MM.1S (cell line): ENCODE measurements at regions not wholly inside any gene's neighbourhood (a gene's known extent, or its start where the extent isn't known, plus 50 kb on each side); places are given as distances from the start of the nearest gene placed in this dataset.

ENCODE experiments used
- EZH2phosphoT487 ChIP-seq: fragments of 300-600 bp; sonication (generic); IDR thresholded peaks from 2 replicates; pipeline ENCODE4 v1.6.1; 2018; ENCODE audit warnings: antibody characterized with exemption, low read length
- TF ChIP-seq, protein P1 (sequence below): fragments of 300-600 bp; sonication (generic); IDR thresholded peaks from 2 replicates; pipeline ENCODE4 v1.5.1; 2016; ENCODE audit warnings: antibody characterized with exemption, low read length, mixed read lengths

DNA sequence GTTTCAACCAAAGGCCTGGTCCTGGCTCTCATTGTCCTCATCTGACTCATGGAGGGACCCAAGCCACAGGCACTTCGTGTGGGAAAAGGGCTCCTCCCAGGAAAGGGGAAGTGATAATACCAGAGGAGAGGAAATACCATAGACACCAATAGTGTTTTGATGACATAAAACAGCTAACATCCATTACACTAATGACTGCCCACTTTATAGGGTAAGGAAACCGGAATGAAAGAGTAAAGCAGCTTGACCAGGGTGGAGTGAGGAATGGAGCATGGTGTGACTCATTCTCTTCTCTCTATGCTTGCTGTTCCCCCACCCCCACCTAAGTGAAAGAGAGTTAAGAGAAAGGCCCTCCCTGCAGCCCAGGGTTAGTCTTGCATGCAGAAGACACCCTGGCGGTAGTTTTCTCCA lies 67.4 kb upstream of the HRH2 start:
- TF ChIP-seq, protein P1, sequence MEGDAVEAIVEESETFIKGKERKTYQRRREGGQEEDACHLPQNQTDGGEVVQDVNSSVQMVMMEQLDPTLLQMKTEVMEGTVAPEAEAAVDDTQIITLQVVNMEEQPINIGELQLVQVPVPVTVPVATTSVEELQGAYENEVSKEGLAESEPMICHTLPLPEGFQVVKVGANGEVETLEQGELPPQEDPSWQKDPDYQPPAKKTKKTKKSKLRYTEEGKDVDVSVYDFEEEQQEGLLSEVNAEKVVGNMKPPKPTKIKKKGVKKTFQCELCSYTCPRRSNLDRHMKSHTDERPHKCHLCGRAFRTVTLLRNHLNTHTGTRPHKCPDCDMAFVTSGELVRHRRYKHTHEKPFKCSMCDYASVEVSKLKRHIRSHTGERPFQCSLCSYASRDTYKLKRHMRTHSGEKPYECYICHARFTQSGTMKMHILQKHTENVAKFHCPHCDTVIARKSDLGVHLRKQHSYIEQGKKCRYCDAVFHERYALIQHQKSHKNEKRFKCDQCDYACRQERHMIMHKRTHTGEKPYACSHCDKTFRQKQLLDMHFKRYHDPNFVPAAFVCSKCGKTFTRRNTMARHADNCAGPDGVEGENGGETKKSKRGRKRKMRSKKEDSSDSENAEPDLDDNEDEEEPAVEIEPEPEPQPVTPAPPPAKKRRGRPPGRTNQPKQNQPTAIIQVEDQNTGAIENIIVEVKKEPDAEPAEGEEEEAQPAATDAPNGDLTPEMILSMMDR, result no peak
- TF ChIP-seq EZH2phosphoT487, result no peak
